HL-60 (cell line): ENCODE measurements at regions not wholly inside any gene's neighbourhood (a gene's known extent, or its start where the extent isn't known, plus 50 kb on each side); places are given as distances from the start of the nearest gene placed in this dataset.

Source experiments
- DNase-seq, 2 experiments: peaks; one replicate each; pipeline ENCODE4 v3.0.0-alpha.2; 2010 to 2020; ENCODE audit warnings: low read depth in 1 of 2, low spot score in 1 of 2
- H3K27ac ChIP-seq: fragments of 250-450 bp; sonication (Bioruptor Pico); replicated peaks from 2 replicates; pipeline ENCODE4 v1.5.1; 2020; ENCODE audit warnings: mild to moderate bottlenecking, moderate library complexity
- H3K27me3 ChIP-seq: fragments of 250-450 bp; sonication (Bioruptor Pico); 2 replicates; pipeline ENCODE4 v1.5.1; 2021; ENCODE audit warnings: mild to moderate bottlenecking, moderate library complexity; ENCODE audit not compliant: insufficient read depth, poor library complexity, severe bottlenecking
- H3K4me3 ChIP-seq: replicated peaks from 2 replicates; pipeline ENCODE4 v1.5.1; 2011; ENCODE audit warnings: mild to moderate bottlenecking, control low read depth, low read length; ENCODE audit not compliant: insufficient read depth
- CTCF ChIP-seq: IDR thresholded peaks from one replicate; pipeline ENCODE4 v1.5.1; 2011; ENCODE audit warnings: low read length, control low read depth, inconsistent platforms; ENCODE audit not compliant: insufficient read depth
- GABPA ChIP-seq: IDR thresholded peaks from 2 replicates; pipeline ENCODE4 v1.6.1; 2012; ENCODE audit warnings: low read depth
- POLR2AphosphoS5 ChIP-seq: IDR thresholded peaks from 2 replicates; pipeline ENCODE4 v1.6.1; 2012; ENCODE audit warnings: low read depth
- REST ChIP-seq: IDR thresholded peaks from 2 replicates; pipeline ENCODE4 v1.6.1; 2012; ENCODE audit warnings: low read depth; ENCODE audit not compliant: insufficient replicate concordance
- SPI1 ChIP-seq: IDR thresholded peaks from 2 replicates; pipeline ENCODE4 v1.6.1; 2012; ENCODE audit warnings: low read depth, mild to moderate bottlenecking, borderline replicate concordance

GRCh38 chr18:47582093-47582492, 330.6 kb upstream of the SKOR2 start:
- no peak for DNase-seq
- H3K4me3 ChIP-seq = no peak overlapping the region
- H3K27ac ChIP-seq = no peak overlapping the region
- peaks cover 4% of the 10 kb centered on the region for H3K27me3 ChIP-seq
- TF ChIP-seq CTCF (no peak), POLR2AphosphoS5 (no peak), REST (no peak), SPI1 (no peak), GABPA (no peak)

GRCh38 chr18:47577520-47577919, 326.1 kb upstream of the SKOR2 start:
- TF ChIP-seq REST (no peak), CTCF (no peak), GABPA (no peak), SPI1 (no peak), POLR2AphosphoS5 (no peak)
- DNase-seq = no peak
- peaks cover 12% of the 10 kb centered on the region for H3K27me3 ChIP-seq

GRCh38 chr18:47574966-47575365, 323.5 kb upstream of the SKOR2 start:
- TF ChIP-seq SPI1 = no peak
- TF ChIP-seq REST = no peak
- TF ChIP-seq GABPA = no peak
- TF ChIP-seq CTCF = no peak
- TF ChIP-seq POLR2AphosphoS5 = no peak
- Histone ChIP-seq H3K4me3 (no peak overlapping the region), H3K27ac (no peak overlapping the region), H3K27me3 (peaks cover 12% of the 10 kb centered on the region)
- no peak for DNase-seq

More at GRCh38 chr18:47577520-47577919, 326.1 kb upstream of the SKOR2 start:
- no peak overlapping the region for H3K4me3 ChIP-seq
- H3K27ac ChIP-seq = no peak overlapping the region
